Naive B cell (primary cell): ENCODE measurements at regions not wholly inside any gene's neighbourhood (a gene's known extent, or its start where the extent isn't known, plus 50 kb on each side); places are given as distances from the start of the nearest gene placed in this dataset.

Source experiments
- ATAC-seq, 2 donors: fragments of 150-1000 bp; cut with Tn5 transposase; 2 replicates each; pipeline ENCODE4 v1.10.0; 2021; ENCODE audit warnings: low read depth in 2 of 2, mild to moderate bottlenecking in 2 of 2, moderate library complexity in 2 of 2
- DNase-seq: peaks from one replicate; pipeline ENCODE4 v3.0.0; 2022
- H3K27ac Mint-ChIP-seq, 6 donors: one replicate each; pipeline ENCODE4 v1.8.0; 2020 to 2022; ENCODE audit warnings: mild to moderate bottlenecking in 6 of 6, mixed read lengths in 6 of 6, moderate library complexity in 5 of 6, inconsistent platforms in 2 of 6
- H3K27me3 Mint-ChIP-seq, 3 donors: one replicate each; pipeline ENCODE4 v1.8.0; 2021 to 2022; ENCODE audit warnings: mixed read lengths in 3 of 3, mild to moderate bottlenecking in 1 of 3
- H3K36me3 Mint-ChIP-seq, 2 donors: one replicate each; pipeline ENCODE4 v1.8.0; 2020 to 2022; ENCODE audit warnings: mixed read lengths in 2 of 2, inconsistent platforms in 1 of 2, mild to moderate bottlenecking in 1 of 2
- H3K4me1 Mint-ChIP-seq, 3 donors: one replicate each; pipeline ENCODE4 v1.8.0; 2020 to 2022; ENCODE audit warnings: mixed read lengths in 3 of 3, inconsistent platforms in 1 of 3, mild to moderate bottlenecking in 1 of 3, moderate library complexity in 1 of 3
- H3K4me3 Mint-ChIP-seq, 8 donors: one replicate each; pipeline ENCODE4 v1.8.0; 2020 to 2022; ENCODE audit warnings: mild to moderate bottlenecking in 8 of 8, mixed read lengths in 8 of 8, moderate library complexity in 8 of 8, inconsistent platforms in 2 of 8
- H3K9me3 Mint-ChIP-seq, 7 donors: one replicate each; pipeline ENCODE4 v1.8.0; 2020 to 2022; ENCODE audit warnings: mixed read lengths in 7 of 7, mild to moderate bottlenecking in 5 of 7, inconsistent platforms in 2 of 7, moderate library complexity in 1 of 7

- ATAC-seq (no peak), DNase-seq (no peak)
- Mint-ChIP-seq H3K4me1 (no peaks in the 10 kb centered on the region), H3K27ac (peak overlapping the region in 1 of 6 donors; percentile 57), H3K4me3 (no peak overlapping the region), H3K9me3 (peaks cover 0 to 2% (median 0%) of the 10 kb centered on the region in 7 donors), H3K27me3 (peaks cover 0 to 5% (median 0%) of the 10 kb centered on the region in 3 donors), H3K36me3 (no peaks in the 10 kb centered on the region)
Observed at GRCh38 chr12:127077262-127078045, 1189.5 kb upstream of the TMEM132C start.

- Mint-ChIP-seq H3K27ac (no peak overlapping the region), H3K4me1 (peaks cover 0 to 5% (median 0%) of the 10 kb centered on the region in 3 donors), H3K4me3 (no peak overlapping the region), H3K9me3 (peaks cover 0 to 2% (median 0%) of the 10 kb centered on the region in 7 donors), H3K36me3 (no peaks in the 10 kb centered on the region), H3K27me3 (peaks cover 0 to 5% (median 0%) of the 10 kb centered on the region in 3 donors)
- DNase-seq (no peak), ATAC-seq (no peak)
Observed at GRCh38 chr12:127078577-127079350, 1188.2 kb upstream of the TMEM132C start.

- Mint-ChIP-seq H3K27me3 (peaks cover 0 to 8% (median 0%) of the 10 kb centered on the region in 3 donors), H3K9me3 (peaks cover 0 to 2% (median 0%) of the 10 kb centered on the region in 7 donors), H3K4me1 (peaks cover 0 to 5% (median 0%) of the 10 kb centered on the region in 3 donors), H3K27ac (no peak overlapping the region), H3K36me3 (no peaks in the 10 kb centered on the region), H3K4me3 (no peak overlapping the region)
- DNase-seq: no peak
- ATAC-seq: no peak
Observed at GRCh38 chr12:127079636-127080035, 1187.3 kb upstream of the TMEM132C start.

DNA sequence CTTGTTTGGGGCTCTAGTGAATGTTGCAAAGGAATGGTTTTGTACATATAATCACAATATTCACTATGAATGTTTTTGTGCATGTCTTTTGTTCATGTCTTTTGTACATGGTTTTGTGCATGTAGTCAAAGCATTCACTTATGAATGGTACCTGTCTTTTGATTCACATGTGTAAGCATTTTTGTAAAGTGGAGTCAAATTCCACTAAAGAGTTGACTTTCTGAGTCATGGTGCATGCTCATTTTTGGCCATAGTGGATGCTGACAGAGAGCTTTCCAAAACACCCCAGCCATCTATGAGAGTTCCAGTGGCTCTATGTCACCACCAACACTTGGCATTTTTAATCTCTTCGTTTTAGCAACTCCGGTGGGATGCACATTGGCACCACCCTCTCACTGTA is 1185.9 kb upstream of the TMEM132C start:
- Mint-ChIP-seq H3K27me3 (peaks cover 0 to 5% (median 0%) of the 10 kb centered on the region in 3 donors), H3K9me3 (peaks cover 0 to 3% (median under 1%) of the 10 kb centered on the region in 7 donors), H3K4me3 (no peak overlapping the region), H3K36me3 (no peaks in the 10 kb centered on the region), H3K4me1 (peaks cover 0 to 5% (median 0%) of the 10 kb centered on the region in 3 donors), H3K27ac (no peak overlapping the region)
- ATAC-seq: no peak
- DNase-seq: no peak

GRCh38 chr12:127083008-127083949 is 1183.7 kb upstream of the TMEM132C start:
- H3K36me3 Mint-ChIP-seq: no peaks in the 10 kb centered on the region

GRCh38 chr12:127101076-127101475 is 1165.9 kb upstream of the TMEM132C start:
- H3K36me3 Mint-ChIP-seq: no peaks in the 10 kb centered on the region
- H3K27ac Mint-ChIP-seq: no peak overlapping the region
- peaks cover 0 to 2% (median 0%) of the 10 kb centered on the region in 7 donors for H3K9me3 Mint-ChIP-seq
- no peaks in the 10 kb centered on the region for H3K4me1 Mint-ChIP-seq
- ATAC-seq (no peak), DNase-seq (no peak)
- H3K4me3 Mint-ChIP-seq: no peak overlapping the region
- no peaks in the 10 kb centered on the region for H3K27me3 Mint-ChIP-seq

More at GRCh38 chr12:127083008-127083949, 1183.7 kb upstream of the TMEM132C start:
- H3K4me1 Mint-ChIP-seq: peaks cover 0 to 5% (median 0%) of the 10 kb centered on the region in 3 donors
- DNase-seq (no peak), ATAC-seq (no peak)
- no peak overlapping the region for H3K27ac Mint-ChIP-seq
- peaks cover 0 to 4% (median 0%) of the 10 kb centered on the region in 3 donors for H3K27me3 Mint-ChIP-seq
- peaks cover 0 to 3% (median 0%) of the 10 kb centered on the region in 7 donors for H3K9me3 Mint-ChIP-seq
- peak overlapping the region in 4 of 8 donors; percentile 32 to 54 (median 40) for H3K4me3 Mint-ChIP-seq

- peaks cover 0 to 10% (median 5%) of the 10 kb centered on the region in 3 donors for H3K27me3 Mint-ChIP-seq
- no peak overlapping the region for H3K4me3 Mint-ChIP-seq
- DNase-seq: no peak
- H3K27ac Mint-ChIP-seq: no peak overlapping the region
- ATAC-seq: no peak
- peaks cover 0 to 3% (median 0%) of the 10 kb centered on the region in 7 donors for H3K9me3 Mint-ChIP-seq
- H3K36me3 Mint-ChIP-seq: no peaks in the 10 kb centered on the region
- H3K4me1 Mint-ChIP-seq: no peaks in the 10 kb centered on the region
Observed at GRCh38 chr12:127106041-127106440, 1160.9 kb upstream of the TMEM132C start.

DNA sequence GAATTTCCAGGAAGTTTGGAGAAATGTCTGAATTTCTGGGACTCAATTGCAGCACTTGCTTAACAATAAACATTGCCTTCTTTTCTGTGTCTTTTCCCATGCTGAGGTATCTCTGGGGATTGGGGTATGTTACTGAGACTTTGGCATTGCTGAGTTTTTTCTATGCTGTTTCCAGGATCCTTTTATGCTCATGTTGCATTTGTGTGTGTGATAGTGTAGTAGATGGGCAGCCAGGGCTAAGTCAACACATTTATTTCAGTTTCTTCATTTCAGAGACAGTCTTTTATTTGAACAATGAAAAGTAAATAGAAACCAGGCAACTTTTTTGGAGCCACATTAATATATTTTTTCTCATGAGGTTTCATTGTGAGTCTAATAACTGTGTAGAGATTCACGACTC is 1160.3 kb upstream of the TMEM132C start:
- peaks cover 0 to 3% (median 0%) of the 10 kb centered on the region in 7 donors for H3K9me3 Mint-ChIP-seq
- H3K27me3 Mint-ChIP-seq: peaks cover 0 to 10% (median 5%) of the 10 kb centered on the region in 3 donors
- no peak overlapping the region for H3K4me3 Mint-ChIP-seq
- ATAC-seq (no peak), DNase-seq (no peak)
- H3K36me3 Mint-ChIP-seq: no peaks in the 10 kb centered on the region
- H3K27ac Mint-ChIP-seq: no peak overlapping the region
- H3K4me1 Mint-ChIP-seq: no peaks in the 10 kb centered on the region

- Mint-ChIP-seq H3K27me3 (peaks cover 0 to 10% (median 5%) of the 10 kb centered on the region in 3 donors), H3K36me3 (no peaks in the 10 kb centered on the region), H3K4me1 (no peaks in the 10 kb centered on the region), H3K9me3 (peaks cover 0 to 3% (median 0%) of the 10 kb centered on the region in 7 donors), H3K27ac (no peak overlapping the region), H3K4me3 (no peak overlapping the region)
- DNase-seq (no peak), ATAC-seq (no peak)
Observed at GRCh38 chr12:127107744-127108143, 1159.2 kb upstream of the TMEM132C start.

DNA sequence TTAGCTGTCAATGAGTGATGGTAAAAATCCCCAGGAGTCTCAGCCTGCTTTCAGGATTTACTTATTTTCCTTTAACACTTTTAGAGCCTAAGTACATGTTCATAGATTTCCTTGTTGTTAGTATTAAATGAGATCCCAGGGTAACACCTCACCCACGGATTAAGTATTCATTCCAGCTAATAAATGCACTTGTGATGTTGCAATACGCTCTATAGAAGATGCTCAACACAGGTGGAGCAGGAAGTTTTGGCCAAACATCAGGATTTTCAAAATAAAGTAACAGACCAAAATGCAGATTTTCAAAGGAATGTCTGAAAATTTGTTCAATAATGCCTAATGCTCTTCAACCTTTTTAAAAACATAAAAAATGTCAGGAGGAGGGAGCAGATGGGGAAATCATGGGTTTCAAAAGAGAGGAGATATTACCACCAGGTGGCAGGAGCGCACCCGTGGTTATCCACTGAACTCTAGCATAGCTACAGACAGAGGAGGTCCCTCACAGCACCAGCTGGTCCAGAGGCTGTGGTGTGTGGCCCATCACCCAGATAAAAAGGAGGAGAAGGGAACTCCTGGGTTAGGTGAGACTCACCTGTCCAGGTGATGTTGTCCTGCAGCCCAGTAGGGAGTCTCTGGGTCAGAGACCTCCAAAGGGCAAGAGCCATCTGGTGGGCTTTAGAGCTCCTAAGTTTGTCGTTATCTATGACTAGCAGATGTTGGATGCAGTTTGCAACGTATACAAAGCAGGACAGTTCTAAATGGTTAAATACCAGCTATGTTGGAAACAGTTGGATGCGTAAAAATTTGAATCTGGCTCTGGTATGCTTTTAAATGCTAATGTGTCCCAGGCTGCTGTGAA is 1158.4 kb upstream of the TMEM132C start:
- Mint-ChIP-seq H3K27me3 (peaks cover 0 to 10% (median 5%) of the 10 kb centered on the region in 3 donors), H3K27ac (no peak overlapping the region), H3K4me3 (no peak overlapping the region), H3K4me1 (no peaks in the 10 kb centered on the region), H3K9me3 (peaks cover 0 to 3% (median 0%) of the 10 kb centered on the region in 7 donors), H3K36me3 (no peaks in the 10 kb centered on the region)
- no peak for DNase-seq
- ATAC-seq: no peak

DNA sequence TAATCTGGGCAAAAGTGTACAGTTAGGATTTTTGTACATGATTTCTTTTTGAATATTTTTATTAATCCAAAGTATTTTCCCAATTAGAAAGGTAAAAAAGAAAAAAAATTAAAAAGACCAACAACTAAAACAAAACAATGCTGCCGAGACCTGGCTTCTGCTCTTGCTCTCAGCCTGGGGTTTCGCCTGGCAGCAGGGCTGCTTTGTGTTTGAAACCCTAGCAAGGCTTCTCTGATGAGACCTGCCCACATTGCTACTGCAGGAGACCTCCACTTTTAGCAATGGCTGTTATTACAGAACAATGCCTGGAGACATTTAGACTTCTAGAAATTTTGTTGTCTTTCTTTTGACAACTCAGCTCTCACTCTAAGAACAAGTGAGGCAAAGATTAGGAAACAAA is 1153.0 kb upstream of the TMEM132C start:
- Mint-ChIP-seq H3K27me3 (peaks cover 0 to 5% (median 0%) of the 10 kb centered on the region in 3 donors), H3K4me3 (no peak overlapping the region), H3K36me3 (no peaks in the 10 kb centered on the region), H3K27ac (no peak overlapping the region), H3K4me1 (no peaks in the 10 kb centered on the region), H3K9me3 (peaks cover 0 to 5% (median 0%) of the 10 kb centered on the region in 7 donors)
- DNase-seq: no peak
- no peak for ATAC-seq

DNA sequence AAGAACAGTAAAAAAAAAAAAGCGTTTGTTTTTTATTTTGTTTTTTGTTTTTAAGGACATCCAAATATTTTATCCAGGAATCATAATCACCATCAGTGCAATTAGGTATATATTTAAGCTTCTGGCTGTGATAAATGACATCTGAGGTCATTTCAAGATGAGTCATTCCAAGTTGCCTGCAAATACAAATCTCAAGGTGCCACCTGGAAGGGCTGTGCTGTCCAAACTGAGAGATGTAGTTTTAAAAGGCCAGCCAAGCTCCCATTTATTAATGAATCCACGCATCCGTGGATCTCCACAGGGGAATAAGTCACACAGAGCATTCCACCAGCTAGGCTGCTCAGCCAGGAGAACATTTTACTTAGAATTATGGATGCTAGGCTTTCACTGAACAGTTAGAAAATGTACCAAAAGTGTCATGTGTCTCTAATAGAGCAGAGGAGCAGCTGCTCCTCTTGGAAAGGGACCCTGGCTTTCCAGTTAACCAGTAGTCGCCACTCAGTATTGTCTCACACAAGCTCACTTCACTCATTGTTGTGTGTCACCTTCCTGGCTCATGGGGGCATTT is 1151.4 kb upstream of the TMEM132C start:
- H3K27ac Mint-ChIP-seq: no peak overlapping the region
- ATAC-seq: no peak
- H3K4me3 Mint-ChIP-seq: no peak overlapping the region
- peaks cover 0 to 2% (median 0%) of the 10 kb centered on the region in 7 donors for H3K9me3 Mint-ChIP-seq
- no peaks in the 10 kb centered on the region for H3K4me1 Mint-ChIP-seq
- DNase-seq: no peak
- H3K36me3 Mint-ChIP-seq: no peaks in the 10 kb centered on the region
- no peaks in the 10 kb centered on the region for H3K27me3 Mint-ChIP-seq
